ENCODE measurements at regions not wholly inside any gene's neighbourhood (a gene's known extent, or its start where the extent isn't known, plus 50 kb on each side); places are given as distances from the start of the nearest gene placed in this dataset.

DNA sequence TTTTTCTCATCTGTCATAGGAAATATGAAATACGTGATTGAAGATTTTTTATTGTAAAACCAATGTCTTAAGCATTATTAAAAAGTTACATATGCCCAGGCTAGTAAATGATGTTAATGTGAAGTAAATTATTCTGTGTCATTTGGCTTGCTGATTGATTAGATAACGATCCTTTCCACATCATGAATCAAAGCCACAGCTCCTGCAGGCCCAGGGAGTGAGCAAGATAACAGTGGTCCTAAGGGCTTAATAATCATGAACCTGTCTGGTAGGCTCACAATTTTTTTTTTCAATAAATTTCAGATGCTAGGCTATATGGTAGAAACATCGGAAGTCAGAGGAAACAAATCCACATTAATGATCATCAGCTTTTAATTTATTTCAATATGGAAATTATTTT lies 269.0 kb upstream of the SLC10A2 start:
- Histone ChIP-seq H3K27me3 (ENCODE audit: insufficient read depth) (no peaks in the 10 kb centered on the region), H3K36me3 (ENCODE audit: insufficient read depth) (no peaks in the 10 kb centered on the region), H4K20me1 (replicated peaks; ENCODE audit: insufficient read depth) (no peaks in the 10 kb centered on the region), H3F3A (replicated peaks; ENCODE audit: low read depth) (no peaks in the 10 kb centered on the region), H3K9me2 (ENCODE audit: insufficient read depth) (no peaks in the 10 kb centered on the region), H3K4me2 (no peak overlapping the region), H3K4me1 (ENCODE audit: insufficient read depth) (no peaks in the 10 kb centered on the region), H3K4me3 (no peak overlapping the region), H3K27ac (ENCODE audit: low read depth) (no peak overlapping the region), H3K79me2 (replicated peaks; ENCODE audit: insufficient read depth) (no peaks in the 10 kb centered on the region), H2AFZ (no peak overlapping the region)
- Mint-ChIP-seq H3K27me3 (ENCODE audit: insufficient read depth, low read depth, poor library complexity) (peaks cover 1% of the 10 kb centered on the region), H3K27ac (no peak overlapping the region), H3K9me3 (peaks cover 7% of the 10 kb centered on the region; the same call in 1 of the 3 replicates), H3K4me3 (no peak overlapping the region), H3K4me1 (no peaks in the 10 kb centered on the region), H3K36me3 (ENCODE audit: low read depth) (no peaks in the 10 kb centered on the region)
- DNase-seq (ENCODE audit: low spot score) (no peak), ATAC-seq (no peak)
- TF ChIP-seq EZH2phosphoT487 (IDR thresholded peaks at IDR 0.05; ENCODE audit: unreplicated experiment) (no peak), STAT1 (IDR thresholded peaks at IDR 0.05; ENCODE audit: unreplicated experiment) (no peak), POLR2AphosphoS5 (IDR thresholded peaks at IDR 0.05; ENCODE audit: low read depth) (no peak), JUNB (IDR thresholded peaks at IDR 0.05; ENCODE audit: unreplicated experiment) (no peak), NANOG (IDR thresholded peaks at IDR 0.05; ENCODE audit: borderline replicate concordance) (no peak), CREB1 (CRISPR knock-in tag; IDR thresholded peaks at IDR 0.05; ENCODE audit: low read depth) (no peak), EZH2 (IDR thresholded peaks at IDR 0.05; ENCODE audit: low read depth, unreplicated experiment) (no peak), ZNF114 (CRISPR knock-in tag; IDR thresholded peaks at IDR 0.05) (no peak), ZNF331 (CRISPR knock-in tag; IDR thresholded peaks at IDR 0.05; ENCODE audit: low read depth) (no peak)
- TF ChIP-seq, protein P1, sequence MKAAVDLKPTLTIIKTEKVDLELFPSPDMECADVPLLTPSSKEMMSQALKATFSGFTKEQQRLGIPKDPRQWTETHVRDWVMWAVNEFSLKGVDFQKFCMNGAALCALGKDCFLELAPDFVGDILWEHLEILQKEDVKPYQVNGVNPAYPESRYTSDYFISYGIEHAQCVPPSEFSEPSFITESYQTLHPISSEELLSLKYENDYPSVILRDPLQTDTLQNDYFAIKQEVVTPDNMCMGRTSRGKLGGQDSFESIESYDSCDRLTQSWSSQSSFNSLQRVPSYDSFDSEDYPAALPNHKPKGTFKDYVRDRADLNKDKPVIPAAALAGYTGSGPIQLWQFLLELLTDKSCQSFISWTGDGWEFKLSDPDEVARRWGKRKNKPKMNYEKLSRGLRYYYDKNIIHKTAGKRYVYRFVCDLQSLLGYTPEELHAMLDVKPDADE (IDR thresholded peaks at IDR 0.05) = no peak
- TF ChIP-seq, protein P2, sequence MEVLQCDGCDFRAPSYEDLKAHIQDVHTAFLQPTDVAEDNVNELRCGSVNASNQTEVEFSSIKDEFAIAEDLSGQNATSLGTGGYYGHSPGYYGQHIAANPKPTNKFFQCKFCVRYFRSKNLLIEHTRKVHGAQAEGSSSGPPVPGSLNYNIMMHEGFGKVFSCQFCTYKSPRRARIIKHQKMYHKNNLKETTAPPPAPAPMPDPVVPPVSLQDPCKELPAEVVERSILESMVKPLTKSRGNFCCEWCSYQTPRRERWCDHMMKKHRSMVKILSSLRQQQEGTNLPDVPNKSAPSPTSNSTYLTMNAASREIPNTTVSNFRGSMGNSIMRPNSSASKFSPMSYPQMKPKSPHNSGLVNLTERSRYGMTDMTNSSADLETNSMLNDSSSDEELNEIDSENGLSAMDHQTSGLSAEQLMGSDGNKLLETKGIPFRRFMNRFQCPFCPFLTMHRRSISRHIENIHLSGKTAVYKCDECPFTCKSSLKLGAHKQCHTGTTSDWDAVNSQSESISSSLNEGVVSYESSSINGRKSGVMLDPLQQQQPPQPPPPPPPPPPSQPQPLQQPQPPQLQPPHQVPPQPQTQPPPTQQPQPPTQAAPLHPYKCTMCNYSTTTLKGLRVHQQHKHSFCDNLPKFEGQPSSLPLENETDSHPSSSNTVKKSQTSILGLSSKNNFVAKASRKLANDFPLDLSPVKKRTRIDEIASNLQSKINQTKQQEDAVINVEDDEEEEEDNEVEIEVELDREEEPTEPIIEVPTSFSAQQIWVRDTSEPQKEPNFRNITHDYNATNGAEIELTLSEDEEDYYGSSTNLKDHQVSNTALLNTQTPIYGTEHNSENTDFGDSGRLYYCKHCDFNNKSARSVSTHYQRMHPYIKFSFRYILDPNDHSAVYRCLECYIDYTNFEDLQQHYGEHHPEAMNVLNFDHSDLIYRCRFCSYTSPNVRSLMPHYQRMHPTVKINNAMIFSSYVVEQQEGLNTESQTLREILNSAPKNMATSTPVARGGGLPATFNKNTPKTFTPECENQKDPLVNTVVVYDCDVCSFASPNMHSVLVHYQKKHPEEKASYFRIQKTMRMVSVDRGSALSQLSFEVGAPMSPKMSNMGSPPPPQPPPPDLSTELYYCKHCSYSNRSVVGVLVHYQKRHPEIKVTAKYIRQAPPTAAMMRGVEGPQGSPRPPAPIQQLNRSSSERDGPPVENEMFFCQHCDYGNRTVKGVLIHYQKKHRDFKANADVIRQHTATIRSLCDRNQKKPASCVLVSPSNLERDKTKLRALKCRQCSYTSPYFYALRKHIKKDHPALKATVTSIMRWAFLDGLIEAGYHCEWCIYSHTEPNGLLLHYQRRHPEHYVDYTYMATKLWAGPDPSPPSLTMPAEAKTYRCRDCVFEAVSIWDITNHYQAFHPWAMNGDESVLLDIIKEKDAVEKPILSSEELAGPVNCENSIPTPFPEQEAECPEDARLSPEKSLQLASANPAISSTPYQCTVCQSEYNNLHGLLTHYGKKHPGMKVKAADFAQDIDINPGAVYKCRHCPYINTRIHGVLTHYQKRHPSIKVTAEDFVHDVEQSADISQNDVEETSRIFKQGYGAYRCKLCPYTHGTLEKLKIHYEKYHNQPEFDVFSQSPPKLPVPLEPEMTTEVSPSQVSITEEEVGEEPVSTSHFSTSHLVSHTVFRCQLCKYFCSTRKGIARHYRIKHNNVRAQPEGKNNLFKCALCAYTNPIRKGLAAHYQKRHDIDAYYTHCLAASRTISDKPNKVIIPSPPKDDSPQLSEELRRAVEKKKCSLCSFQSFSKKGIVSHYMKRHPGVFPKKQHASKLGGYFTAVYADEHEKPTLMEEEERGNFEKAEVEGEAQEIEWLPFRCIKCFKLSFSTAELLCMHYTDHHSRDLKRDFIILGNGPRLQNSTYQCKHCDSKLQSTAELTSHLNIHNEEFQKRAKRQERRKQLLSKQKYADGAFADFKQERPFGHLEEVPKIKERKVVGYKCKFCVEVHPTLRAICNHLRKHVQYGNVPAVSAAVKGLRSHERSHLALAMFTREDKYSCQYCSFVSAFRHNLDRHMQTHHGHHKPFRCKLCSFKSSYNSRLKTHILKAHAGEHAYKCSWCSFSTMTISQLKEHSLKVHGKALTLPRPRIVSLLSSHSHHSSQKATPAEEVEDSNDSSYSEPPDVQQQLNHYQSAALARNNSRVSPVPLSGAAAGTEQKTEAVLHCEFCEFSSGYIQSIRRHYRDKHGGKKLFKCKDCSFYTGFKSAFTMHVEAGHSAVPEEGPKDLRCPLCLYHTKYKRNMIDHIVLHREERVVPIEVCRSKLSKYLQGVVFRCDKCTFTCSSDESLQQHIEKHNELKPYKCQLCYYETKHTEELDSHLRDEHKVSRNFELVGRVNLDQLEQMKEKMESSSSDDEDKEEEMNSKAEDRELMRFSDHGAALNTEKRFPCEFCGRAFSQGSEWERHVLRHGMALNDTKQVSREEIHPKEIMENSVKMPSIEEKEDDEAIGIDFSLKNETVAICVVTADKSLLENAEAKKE (CRISPR knock-in tag; IDR thresholded peaks at IDR 0.05) = no peak
- TF ChIP-seq, protein P3, sequence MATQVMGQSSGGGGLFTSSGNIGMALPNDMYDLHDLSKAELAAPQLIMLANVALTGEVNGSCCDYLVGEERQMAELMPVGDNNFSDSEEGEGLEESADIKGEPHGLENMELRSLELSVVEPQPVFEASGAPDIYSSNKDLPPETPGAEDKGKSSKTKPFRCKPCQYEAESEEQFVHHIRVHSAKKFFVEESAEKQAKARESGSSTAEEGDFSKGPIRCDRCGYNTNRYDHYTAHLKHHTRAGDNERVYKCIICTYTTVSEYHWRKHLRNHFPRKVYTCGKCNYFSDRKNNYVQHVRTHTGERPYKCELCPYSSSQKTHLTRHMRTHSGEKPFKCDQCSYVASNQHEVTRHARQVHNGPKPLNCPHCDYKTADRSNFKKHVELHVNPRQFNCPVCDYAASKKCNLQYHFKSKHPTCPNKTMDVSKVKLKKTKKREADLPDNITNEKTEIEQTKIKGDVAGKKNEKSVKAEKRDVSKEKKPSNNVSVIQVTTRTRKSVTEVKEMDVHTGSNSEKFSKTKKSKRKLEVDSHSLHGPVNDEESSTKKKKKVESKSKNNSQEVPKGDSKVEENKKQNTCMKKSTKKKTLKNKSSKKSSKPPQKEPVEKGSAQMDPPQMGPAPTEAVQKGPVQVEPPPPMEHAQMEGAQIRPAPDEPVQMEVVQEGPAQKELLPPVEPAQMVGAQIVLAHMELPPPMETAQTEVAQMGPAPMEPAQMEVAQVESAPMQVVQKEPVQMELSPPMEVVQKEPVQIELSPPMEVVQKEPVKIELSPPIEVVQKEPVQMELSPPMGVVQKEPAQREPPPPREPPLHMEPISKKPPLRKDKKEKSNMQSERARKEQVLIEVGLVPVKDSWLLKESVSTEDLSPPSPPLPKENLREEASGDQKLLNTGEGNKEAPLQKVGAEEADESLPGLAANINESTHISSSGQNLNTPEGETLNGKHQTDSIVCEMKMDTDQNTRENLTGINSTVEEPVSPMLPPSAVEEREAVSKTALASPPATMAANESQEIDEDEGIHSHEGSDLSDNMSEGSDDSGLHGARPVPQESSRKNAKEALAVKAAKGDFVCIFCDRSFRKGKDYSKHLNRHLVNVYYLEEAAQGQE (IDR thresholded peaks at IDR 0.05; ENCODE audit: unreplicated experiment) = no peak
- TF ChIP-seq, protein P4, sequence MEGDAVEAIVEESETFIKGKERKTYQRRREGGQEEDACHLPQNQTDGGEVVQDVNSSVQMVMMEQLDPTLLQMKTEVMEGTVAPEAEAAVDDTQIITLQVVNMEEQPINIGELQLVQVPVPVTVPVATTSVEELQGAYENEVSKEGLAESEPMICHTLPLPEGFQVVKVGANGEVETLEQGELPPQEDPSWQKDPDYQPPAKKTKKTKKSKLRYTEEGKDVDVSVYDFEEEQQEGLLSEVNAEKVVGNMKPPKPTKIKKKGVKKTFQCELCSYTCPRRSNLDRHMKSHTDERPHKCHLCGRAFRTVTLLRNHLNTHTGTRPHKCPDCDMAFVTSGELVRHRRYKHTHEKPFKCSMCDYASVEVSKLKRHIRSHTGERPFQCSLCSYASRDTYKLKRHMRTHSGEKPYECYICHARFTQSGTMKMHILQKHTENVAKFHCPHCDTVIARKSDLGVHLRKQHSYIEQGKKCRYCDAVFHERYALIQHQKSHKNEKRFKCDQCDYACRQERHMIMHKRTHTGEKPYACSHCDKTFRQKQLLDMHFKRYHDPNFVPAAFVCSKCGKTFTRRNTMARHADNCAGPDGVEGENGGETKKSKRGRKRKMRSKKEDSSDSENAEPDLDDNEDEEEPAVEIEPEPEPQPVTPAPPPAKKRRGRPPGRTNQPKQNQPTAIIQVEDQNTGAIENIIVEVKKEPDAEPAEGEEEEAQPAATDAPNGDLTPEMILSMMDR (conservative IDR thresholded peaks at IDR 0.05; ENCODE audit: low read depth in 2 of 2) = no peak

All from GM23338 (cell line).